ENCODE measurements at regions not wholly inside any gene's neighbourhood (a gene's known extent, or its start where the extent isn't known, plus 50 kb on each side); places are given as distances from the start of the nearest gene placed in this dataset.
"Not testable (repeated sequence)": the region's sequence is repeated elsewhere in the genome, so short reads cannot be mapped to it uniquely, and the experiment has no call there.

DNA sequence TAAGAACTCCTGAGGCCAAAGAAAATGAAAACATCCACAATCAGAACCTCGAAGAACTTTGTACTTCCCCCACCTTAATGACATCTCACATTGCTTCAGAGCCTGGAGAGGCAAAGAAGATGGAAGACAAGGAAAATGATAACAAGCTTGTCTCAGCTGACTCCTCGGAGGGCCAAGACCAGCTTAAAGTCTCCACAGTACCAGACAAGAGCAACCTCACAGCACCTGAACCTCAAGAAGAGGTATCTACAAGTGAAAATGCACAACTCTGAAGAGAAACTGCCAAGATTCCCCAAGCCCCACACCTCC is 97.5 kb downstream of the HNRNPD start:
- no peaks in the 10 kb centered on the region for H3K9me3 ChIP-seq
- no peak for DNase-seq
- TF ChIP-seq, protein P1, sequence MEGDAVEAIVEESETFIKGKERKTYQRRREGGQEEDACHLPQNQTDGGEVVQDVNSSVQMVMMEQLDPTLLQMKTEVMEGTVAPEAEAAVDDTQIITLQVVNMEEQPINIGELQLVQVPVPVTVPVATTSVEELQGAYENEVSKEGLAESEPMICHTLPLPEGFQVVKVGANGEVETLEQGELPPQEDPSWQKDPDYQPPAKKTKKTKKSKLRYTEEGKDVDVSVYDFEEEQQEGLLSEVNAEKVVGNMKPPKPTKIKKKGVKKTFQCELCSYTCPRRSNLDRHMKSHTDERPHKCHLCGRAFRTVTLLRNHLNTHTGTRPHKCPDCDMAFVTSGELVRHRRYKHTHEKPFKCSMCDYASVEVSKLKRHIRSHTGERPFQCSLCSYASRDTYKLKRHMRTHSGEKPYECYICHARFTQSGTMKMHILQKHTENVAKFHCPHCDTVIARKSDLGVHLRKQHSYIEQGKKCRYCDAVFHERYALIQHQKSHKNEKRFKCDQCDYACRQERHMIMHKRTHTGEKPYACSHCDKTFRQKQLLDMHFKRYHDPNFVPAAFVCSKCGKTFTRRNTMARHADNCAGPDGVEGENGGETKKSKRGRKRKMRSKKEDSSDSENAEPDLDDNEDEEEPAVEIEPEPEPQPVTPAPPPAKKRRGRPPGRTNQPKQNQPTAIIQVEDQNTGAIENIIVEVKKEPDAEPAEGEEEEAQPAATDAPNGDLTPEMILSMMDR (IDR thresholded peaks at IDR 0.05; ENCODE audit: low read depth, low read length): no peak
- no peaks in the 10 kb centered on the region for H3K4me1 ChIP-seq
- no peak overlapping the region for H3K4me3 ChIP-seq (ENCODE audit: low read depth, low read length)
- H3K36me3 ChIP-seq: no peaks in the 10 kb centered on the region
- peaks cover 28% of the 10 kb centered on the region for H3K27me3 ChIP-seq

GRCh38 chr4:82275431-82276331 is 98.1 kb downstream of the HNRNPD start:
- H3K36me3 ChIP-seq: no peaks in the 10 kb centered on the region
- TF ChIP-seq, protein P1 (IDR thresholded peaks at IDR 0.05; ENCODE audit: low read depth, low read length): no peak
- no peaks in the 10 kb centered on the region for H3K9me3 ChIP-seq
- H3K4me1 ChIP-seq: no peaks in the 10 kb centered on the region
- no peak for DNase-seq
- peaks cover 28% of the 10 kb centered on the region for H3K27me3 ChIP-seq
- no peak overlapping the region for H3K4me3 ChIP-seq (ENCODE audit: low read depth, low read length)

- not testable (repeated sequence) for H3K36me3 ChIP-seq; H3K9me3 ChIP-seq; H3K4me1 ChIP-seq; DNase-seq; H3K4me3 ChIP-seq (ENCODE audit: low read depth, low read length)
- H3K27me3 ChIP-seq: peaks cover 32% of the 10 kb centered on the region
Observed at GRCh38 chr4:82274700-82275099, 99.1 kb downstream of the HNRNPD start.

GRCh38 chr4:82272523-82272922 is 101.3 kb downstream of the HNRNPD start:
- H3K4me1 ChIP-seq; H3K9me3 ChIP-seq; H3K36me3 ChIP-seq; H3K4me3 ChIP-seq (ENCODE audit: low read depth, low read length); DNase-seq: not testable (repeated sequence)
- peaks cover 32% of the 10 kb centered on the region for H3K27me3 ChIP-seq

GRCh38 chr4:82271915-82272480 is 101.8 kb downstream of the HNRNPD start:
- H3K4me1 ChIP-seq; H3K4me3 ChIP-seq (ENCODE audit: low read depth, low read length); H3K9me3 ChIP-seq; H3K36me3 ChIP-seq: not testable (repeated sequence)
- H3K27me3 ChIP-seq: peaks cover 28% of the 10 kb centered on the region
- DNase-seq: peak; percentile 18

DNA sequence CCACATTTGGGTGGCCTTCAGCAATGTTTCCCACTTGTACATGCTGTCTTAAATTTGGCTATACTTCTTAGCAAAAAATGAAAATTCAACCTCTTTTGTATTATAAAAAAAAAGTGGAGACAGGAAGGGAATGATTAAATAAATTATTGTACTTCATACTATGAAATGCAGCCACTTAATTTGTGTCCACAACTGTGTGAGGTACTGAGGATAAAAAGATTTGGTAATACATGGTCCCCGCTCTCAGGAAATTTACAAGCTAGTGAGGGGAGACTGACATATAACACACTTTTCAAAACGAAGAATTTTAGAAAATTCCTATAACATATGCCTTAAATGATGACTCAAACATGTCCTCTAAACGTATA is 105.0 kb downstream of the HNRNPD start:
- no peaks in the 10 kb centered on the region for H3K36me3 ChIP-seq
- H3K4me3 ChIP-seq (ENCODE audit: low read depth, low read length): no peak overlapping the region
- TF ChIP-seq, protein P1 (IDR thresholded peaks at IDR 0.05; ENCODE audit: low read depth, low read length): no peak
- H3K4me1 ChIP-seq: no peaks in the 10 kb centered on the region
- peaks cover 9% of the 10 kb centered on the region for H3K27me3 ChIP-seq
- no peaks in the 10 kb centered on the region; the same call in 1 of the 2 replicates for H3K9me3 ChIP-seq
- no peak for DNase-seq

- Histone ChIP-seq H3K4me3 (ENCODE audit: low read depth, low read length) (no peak overlapping the region), H3K4me1 (no peaks in the 10 kb centered on the region), H3K36me3 (no peaks in the 10 kb centered on the region), H3K27me3 (peaks cover 9% of the 10 kb centered on the region), H3K9me3 (no peaks in the 10 kb centered on the region; the same call in 1 of the 2 replicates)
- TF ChIP-seq, protein P1 (IDR thresholded peaks at IDR 0.05; ENCODE audit: low read depth, low read length): peak; percentile 82
- DNase-seq: peak; percentile 39
Observed at GRCh38 chr4:82268050-82268825, 105.6 kb downstream of the HNRNPD start.

Measured in BE2C (cell line).